ENCODE measurements at regions not wholly inside any gene's neighbourhood (a gene's known extent, or its start where the extent isn't known, plus 50 kb on each side); places are given as distances from the start of the nearest gene placed in this dataset.

DNA sequence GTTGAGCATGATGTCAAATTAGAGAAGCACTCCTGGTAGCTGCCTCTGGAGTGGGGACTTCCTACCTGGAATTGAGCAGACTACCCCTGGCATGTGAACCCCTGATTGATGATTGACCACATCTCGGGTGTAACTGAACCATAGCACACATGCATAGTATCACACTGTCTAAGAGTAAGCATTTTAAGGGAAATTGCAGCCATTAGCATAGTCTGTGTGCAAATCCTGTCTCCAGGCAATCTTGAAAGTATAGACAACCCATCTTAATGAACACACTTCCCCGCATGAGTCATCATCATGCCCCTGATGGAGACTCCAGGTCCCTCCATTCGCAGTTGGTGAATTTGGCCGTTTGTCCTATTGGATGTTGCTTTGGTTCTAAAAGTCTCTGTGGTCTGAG, 131.3 kb downstream of the C11orf91 start:
- Histone ChIP-seq H3K27ac (no peak overlapping the region), H3K36me3 (replicated peaks in 1 of 2; ENCODE audit: insufficient read depth in 1 of 2, low read depth in 2 of 2) (no peaks in the 10 kb centered on the region), H3K4me3 (no peak overlapping the region), H3K27me3 (no peaks in the 10 kb centered on the region), H3K9me3 (no peaks in the 10 kb centered on the region), H3K4me1 (no peaks in the 10 kb centered on the region)
- intact Hi-C loops (cut with DNase I), result no loop called here
- no peak for ATAC-seq
- no peak for DNase-seq
- TF ChIP-seq POLR2A (IDR thresholded peaks at IDR 0.05), result no peak
- TF ChIP-seq, protein P1, sequence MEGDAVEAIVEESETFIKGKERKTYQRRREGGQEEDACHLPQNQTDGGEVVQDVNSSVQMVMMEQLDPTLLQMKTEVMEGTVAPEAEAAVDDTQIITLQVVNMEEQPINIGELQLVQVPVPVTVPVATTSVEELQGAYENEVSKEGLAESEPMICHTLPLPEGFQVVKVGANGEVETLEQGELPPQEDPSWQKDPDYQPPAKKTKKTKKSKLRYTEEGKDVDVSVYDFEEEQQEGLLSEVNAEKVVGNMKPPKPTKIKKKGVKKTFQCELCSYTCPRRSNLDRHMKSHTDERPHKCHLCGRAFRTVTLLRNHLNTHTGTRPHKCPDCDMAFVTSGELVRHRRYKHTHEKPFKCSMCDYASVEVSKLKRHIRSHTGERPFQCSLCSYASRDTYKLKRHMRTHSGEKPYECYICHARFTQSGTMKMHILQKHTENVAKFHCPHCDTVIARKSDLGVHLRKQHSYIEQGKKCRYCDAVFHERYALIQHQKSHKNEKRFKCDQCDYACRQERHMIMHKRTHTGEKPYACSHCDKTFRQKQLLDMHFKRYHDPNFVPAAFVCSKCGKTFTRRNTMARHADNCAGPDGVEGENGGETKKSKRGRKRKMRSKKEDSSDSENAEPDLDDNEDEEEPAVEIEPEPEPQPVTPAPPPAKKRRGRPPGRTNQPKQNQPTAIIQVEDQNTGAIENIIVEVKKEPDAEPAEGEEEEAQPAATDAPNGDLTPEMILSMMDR (IDR thresholded peaks at IDR 0.05), result no peak
- 68 to 69% methylated on average over 4 of the region's 4 CpGs for WGBS, 2 donors

- Histone ChIP-seq H3K4me1 (no peaks in the 10 kb centered on the region), H3K4me3 (no peak overlapping the region), H3K27ac (no peak overlapping the region), H3K9me3 (no peaks in the 10 kb centered on the region), H3K36me3 (replicated peaks in 1 of 2; ENCODE audit: insufficient read depth in 1 of 2, low read depth in 2 of 2) (no peaks in the 10 kb centered on the region), H3K27me3 (no peaks in the 10 kb centered on the region)
- intact Hi-C loops (cut with DNase I), result no loop called here
- no peak for TF ChIP-seq POLR2A (IDR thresholded peaks at IDR 0.05)
- TF ChIP-seq, protein P1 (IDR thresholded peaks at IDR 0.05), result no peak
- WGBS, 2 donors, result 88 to 100% methylated on average over 1 of the region's 1 CpG
- DNase-seq, result no peak
- ATAC-seq, result no peak
Observed at GRCh38 chr11:33567004-33567403, 133.6 kb downstream of the C11orf91 start.

GRCh38 chr11:33564856-33565453, 135.7 kb downstream of the C11orf91 start:
- Histone ChIP-seq H3K36me3 (replicated peaks in 1 of 2; ENCODE audit: insufficient read depth in 1 of 2, low read depth in 2 of 2) (no peaks in the 10 kb centered on the region), H3K4me3 (no peak overlapping the region), H3K4me1 (no peaks in the 10 kb centered on the region), H3K9me3 (no peaks in the 10 kb centered on the region), H3K27ac (no peak overlapping the region), H3K27me3 (no peaks in the 10 kb centered on the region)
- intact Hi-C loops (cut with DNase I), result no loop called here
- TF ChIP-seq, protein P1 (IDR thresholded peaks at IDR 0.05), result no peak
- no peak for TF ChIP-seq POLR2A (IDR thresholded peaks at IDR 0.05)
- DNase-seq (no peak), ATAC-seq (no peak)
- WGBS, 2 donors, result 55 to 60% methylated on average over 7 of the region's 7 CpGs

GRCh38 chr11:33560729-33561128, 139.9 kb downstream of the C11orf91 start:
- intact Hi-C loops (cut with DNase I), result no loop called here
- ATAC-seq, result no peak
- no peak overlapping the region for H3K27ac ChIP-seq
- no peaks in the 10 kb centered on the region for H3K9me3 ChIP-seq
- DNase-seq, result no peak
- H3K4me3 ChIP-seq, result no peak overlapping the region
- no peaks in the 10 kb centered on the region for H3K4me1 ChIP-seq
- no peaks in the 10 kb centered on the region for H3K27me3 ChIP-seq
- 44 to 46% methylated on average over 4 of the region's 4 CpGs for WGBS, 2 donors
- TF ChIP-seq, protein P1 (IDR thresholded peaks at IDR 0.05), result no peak
- TF ChIP-seq POLR2A (IDR thresholded peaks at IDR 0.05), result no peak
- H3K36me3 ChIP-seq (replicated peaks in 1 of 2; ENCODE audit: insufficient read depth in 1 of 2, low read depth in 2 of 2), result no peaks in the 10 kb centered on the region

GRCh38 chr11:33559567-33559966, 141.1 kb downstream of the C11orf91 start:
- Histone ChIP-seq H3K9me3 (no peaks in the 10 kb centered on the region), H3K36me3 (replicated peaks in 1 of 2; ENCODE audit: insufficient read depth in 1 of 2, low read depth in 2 of 2) (no peaks in the 10 kb centered on the region), H3K27me3 (no peaks in the 10 kb centered on the region), H3K27ac (no peak overlapping the region), H3K4me3 (no peak overlapping the region), H3K4me1 (no peaks in the 10 kb centered on the region)
- ATAC-seq (no peak), DNase-seq (no peak)
- no peak for TF ChIP-seq POLR2A (IDR thresholded peaks at IDR 0.05)
- TF ChIP-seq, protein P1 (IDR thresholded peaks at IDR 0.05), result no peak
- intact Hi-C loops (cut with DNase I), result no loop called here
- WGBS, 2 donors, result 65 to 68% methylated on average over 11 of the region's 11 CpGs

Measured in body of pancreas (tissue), 4 donors.